Fibroblast of skin of right quadriceps (primary cell): ENCODE measurements at regions not wholly inside any gene's neighbourhood (a gene's known extent, or its start where the extent isn't known, plus 50 kb on each side); places are given as distances from the start of the nearest gene placed in this dataset.

Experiments used
- DNase-seq: peaks from one replicate; pipeline ENCODE4 v3.0.0-alpha.2; 2013

DNA sequence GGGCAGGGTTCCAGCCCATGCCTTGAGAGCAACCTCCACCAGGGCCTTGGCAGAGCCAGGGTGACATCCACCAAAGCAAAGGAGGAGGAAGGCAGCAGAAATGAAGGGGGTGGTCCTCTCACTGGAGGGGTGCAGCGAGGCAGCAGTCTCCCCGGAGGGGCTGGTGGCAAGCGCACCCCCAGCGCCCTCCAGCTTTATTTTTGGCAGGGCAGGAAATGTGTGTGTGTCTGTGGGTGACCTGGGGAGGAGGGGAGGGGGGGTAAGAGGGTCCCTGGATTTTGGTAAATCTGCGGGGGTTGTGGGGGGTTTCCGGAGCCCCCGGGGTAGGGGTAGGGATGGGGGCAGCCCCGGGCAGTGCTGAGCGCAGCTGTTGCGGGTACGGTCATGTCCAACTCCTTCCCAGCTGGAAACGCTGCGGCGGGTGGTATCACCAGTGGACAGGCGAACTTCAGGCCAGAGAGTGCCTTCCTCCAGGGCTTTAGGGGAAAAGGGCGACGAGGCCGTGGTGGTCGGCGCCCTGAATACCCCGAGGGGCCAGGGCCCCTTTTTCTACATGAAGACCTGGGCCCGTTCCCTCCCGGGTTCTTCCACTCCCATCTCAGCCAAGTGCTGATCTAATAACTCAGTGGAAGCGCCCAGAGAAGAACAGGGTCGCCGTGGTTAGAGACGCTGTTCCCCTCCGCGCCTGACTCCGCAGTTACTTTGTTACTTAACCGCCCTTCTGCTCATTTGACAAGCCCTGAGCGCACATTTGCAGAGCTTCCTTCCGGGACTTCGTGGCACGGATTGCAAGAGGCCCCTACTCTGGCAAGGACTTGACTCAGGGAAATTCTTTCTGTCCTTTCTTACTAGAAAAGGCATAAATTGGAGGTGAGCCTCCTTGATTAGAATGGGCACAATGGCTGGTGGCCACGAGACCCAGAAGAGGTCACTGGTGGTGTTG lies 55.2 kb downstream of the FOS start:
- DNase-seq = no peak

DNA sequence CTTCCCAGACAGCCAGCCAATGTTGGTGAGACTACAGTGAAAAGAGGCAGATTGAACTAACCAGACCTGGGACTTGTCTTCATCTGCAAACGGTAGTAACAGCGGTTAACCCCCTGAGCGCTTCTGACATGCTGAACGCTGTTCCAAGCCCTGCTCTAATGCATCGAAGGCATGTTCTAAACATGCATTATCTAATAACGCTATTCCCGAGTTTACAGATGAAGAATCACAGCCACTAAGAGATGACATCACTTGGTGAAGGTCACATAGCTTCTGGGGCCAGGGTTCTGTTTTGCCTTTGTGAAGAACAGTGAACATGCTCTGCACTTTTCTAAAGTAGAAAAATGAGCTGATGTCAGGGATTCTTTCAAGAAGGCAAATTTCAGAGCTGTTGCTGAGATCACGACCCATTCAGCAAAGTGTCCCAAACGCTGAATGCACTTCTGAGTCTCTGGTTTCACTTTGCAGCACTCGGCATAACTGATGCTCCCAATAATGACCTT lies 56.0 kb downstream of the FOS start:
- no peak for DNase-seq

DNA sequence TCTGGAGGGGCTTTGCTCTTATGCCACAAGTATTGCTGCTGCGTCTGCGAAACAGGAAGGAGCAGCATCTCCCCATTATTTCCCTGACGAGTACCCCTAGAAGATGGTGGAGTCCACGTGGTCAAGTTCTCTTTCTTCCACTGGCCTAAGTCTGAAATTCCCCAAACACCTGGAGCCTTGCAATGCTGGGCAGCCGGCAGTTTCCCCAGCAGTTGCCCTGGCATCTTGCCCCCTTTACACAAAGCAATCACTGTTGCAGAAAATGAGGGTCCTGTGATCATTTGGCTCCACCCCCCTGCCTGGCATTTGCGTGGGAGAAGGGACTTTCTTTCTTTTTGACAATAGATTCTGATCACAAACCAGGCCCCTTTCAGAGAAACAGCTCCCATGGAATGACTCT lies 56.9 kb downstream of the FOS start:
- no peak for DNase-seq

DNA sequence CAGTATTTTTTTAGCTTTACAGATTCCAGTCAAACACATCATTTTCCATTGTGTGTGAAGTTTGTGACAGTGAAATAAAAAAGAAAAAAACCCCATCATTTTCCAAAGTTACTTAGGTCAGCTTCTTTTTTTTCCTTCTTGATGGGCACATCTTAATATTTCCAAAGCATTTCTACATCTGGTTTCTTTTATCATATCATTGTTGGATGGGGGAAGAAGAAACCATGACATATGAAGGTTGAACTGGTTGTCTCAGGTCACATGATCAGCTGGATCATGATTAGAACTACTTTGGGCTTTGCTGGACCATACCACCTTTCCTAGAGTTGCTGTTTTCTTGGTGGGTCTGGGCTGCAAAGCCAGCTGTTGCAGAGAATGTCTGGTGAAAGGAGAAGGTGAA lies 59.8 kb downstream of the FOS start:
- no peak for DNase-seq

DNA sequence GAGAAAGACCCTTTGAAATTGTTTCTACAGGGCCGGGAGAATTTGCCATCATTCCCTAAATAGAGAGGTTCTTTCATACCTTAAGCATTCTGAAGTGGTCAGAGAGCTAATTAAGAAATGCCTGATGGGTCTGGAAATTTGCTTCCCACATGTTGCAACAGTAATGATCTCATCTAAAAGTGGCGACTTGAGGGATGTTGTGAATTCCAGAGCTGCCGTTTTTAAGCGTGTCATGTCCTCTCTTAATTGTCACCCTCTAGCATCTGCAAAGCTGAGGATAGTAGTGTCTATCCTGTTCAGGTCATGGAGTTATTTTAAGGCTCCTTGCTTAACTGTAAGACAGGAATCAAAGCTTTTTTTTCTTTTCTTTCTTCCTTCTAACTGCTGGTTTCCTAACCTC lies 60.4 kb downstream of the FOS start:
- DNase-seq = peak; percentile 79

DNA sequence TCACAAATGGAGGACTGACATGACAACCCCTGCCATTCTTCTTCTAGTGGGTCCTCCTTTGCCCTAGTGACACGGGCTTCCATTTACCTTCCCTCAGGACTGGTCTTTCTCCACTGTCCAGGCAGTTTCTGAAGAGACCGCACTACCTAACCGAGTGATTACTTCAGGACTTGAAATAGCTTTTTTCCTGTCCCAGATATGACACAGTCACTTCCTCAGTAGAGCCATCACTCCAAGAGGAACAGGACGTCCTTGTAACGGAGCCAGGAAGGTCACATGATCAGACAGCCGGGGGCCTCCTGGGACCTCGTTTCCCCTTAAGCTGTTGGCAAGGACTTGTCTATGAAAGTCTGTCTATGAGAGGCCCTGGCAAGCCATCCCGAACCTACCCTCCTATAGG lies 62.3 kb downstream of the FOS start:
- DNase-seq = peak; percentile 8

DNA sequence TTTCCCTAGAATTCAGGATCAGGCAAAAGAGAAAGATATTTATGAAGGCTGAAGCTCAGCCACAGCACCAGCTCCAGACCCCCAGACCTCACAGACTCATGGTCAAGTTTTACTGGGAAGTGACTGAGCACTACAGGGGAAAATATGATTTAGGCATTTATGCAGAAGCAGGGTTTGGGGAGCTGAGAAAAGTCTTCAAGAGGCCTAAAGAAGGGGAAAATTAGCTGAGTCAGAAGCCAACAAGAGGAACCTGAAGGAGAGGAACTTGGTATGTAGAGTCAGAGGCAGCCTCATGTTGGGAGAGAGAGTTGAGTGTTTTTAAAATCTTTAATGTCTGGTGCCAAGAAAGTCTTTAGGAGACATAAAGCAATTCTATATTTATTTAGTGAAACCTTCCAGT lies 63.0 kb downstream of the FOS start:
- DNase-seq = no peak

DNA sequence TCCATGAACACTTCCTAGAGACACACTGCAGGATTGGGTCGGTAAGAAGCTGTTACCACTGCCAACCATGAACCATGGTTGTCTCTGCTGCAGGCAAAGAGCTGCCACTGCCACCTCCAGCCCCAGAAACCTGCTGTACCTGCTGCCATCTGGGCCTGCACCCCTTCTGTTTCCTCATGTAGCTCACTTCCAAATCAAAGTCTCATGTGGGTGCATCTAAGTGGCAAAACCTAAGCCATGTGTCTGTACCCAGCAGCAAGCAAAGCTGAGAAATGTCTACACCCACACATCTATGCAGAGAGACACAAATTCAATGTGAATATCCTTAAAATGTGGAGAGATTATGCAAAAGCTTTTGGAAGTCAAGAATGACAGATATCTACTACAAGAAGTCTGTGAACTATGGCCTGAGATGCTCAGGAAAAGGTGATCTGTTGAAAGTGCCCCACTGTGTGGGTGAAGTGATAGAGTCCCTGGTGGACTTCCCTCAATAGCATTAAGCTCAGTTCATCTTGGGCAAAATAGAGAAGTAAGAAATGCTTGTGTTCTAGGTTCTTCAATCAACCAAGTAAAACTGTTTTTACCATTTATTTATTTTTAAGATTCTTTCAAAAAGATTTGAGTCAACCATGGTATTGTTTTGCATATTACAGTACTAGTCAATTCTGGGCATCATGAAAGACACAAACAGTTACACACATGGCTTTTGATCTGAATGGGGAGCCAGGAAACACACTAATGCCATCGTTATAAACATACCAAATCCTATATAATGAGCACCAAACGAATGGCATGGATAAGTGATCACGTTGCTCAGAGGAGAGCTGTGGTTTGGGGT lies 64.4 kb downstream of the FOS start:
- no peak for DNase-seq

DNA sequence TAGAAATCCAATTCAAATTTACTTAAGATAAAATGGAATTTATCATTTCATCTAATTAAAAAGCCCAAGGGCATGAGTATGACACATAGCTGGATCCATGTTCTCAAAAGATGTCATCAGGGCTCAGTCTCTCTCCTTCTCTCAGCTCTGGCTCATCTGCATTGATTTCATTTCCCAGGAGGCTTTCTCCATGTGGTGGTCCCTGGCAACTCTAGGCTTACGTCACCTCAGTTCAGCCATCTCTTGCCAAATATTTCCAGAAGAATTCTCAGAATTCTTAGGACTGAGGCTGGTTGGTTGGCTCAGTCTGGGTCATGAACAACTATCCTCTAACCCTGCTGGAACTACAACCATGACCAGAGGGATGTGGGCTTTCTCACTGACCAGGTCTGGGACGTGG lies 65.3 kb downstream of the FOS start:
- DNase-seq = peak; percentile 55

DNA sequence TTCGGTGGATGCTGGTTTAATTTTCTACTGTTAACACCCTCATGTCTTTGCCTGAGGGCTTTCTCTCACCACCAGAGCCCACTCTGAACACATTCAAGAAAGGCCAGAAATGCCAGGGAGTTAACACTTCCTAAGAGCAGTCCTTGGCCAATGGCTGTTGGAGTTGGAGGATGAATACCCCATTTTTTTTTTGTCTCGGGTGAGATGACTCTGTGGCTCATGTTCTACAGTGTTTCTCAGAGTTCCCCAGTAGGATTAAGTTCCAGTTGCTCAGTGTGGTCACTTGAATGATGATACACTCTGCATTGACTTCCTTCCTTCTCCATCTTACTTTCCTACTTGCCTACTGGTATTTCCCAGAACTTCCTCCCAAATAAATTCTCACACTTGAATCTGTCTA lies 65.8 kb downstream of the FOS start:
- DNase-seq = no peak

DNA sequence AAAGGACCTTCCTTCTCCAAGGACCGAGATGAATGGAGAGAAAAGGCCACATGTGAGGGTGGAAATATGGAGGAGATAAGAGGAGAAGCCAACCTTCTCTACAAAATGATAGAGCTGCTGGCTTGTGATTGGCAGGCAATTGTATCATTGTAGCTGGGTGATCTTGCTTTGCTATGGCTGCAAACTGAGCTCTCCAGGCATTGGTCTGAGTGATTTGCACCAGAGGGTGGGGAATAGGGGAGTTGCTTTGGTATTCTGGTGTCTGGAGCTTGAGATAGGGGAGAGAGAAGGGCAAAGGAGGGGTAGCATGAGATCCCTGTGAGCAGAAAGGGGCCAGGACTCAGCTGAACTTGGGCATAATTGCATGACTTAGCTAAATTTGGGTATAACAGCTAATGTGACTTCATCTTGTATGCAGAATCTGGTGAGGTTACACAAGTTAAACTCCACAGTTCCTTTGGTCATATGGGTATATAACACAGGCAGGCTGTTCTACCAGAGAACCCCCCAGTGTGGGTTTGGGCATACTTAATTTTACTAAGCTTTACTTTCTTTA lies 72.0 kb downstream of the FOS start:
- no peak for DNase-seq

DNA sequence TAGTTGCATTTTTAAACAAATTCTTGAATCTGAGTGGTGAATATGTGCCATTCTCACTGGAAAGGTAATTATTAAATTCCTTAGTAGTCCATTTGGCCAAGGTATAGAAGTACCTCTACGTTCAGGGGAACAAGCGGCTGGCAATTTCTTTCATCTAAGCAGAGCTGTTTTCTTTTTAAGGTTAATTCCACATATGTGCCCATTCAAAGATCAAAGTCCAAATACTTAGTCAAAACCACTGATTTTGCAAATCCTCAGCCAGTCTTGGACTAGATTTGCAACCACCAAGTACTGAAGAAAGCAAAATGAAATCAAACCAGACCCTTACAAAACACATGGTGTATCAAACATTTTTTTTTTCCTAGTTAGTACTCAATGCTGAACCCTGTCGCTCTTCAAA lies 68.7 kb upstream of the JDP2 start:
- DNase-seq = no peak

DNA sequence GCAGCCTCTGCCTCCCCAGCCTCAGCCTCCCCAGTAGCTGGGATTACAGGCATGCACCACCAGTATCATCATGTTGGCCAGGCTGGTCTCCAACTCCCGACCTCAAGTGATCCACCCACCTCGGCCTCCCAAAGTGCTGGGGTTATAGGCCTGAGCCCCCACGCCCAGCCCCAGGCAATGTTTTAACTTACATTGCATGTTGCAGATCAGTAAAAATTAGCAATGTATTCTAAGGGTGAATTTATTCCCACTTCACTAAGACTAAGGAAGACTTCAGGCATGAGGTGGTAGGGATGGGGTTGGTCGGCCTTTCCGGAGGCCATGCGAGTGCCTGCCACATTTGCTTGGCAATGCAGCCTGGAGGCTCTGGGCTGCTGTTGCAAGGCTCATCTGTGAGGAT lies 66.8 kb upstream of the JDP2 start:
- DNase-seq = no peak

DNA sequence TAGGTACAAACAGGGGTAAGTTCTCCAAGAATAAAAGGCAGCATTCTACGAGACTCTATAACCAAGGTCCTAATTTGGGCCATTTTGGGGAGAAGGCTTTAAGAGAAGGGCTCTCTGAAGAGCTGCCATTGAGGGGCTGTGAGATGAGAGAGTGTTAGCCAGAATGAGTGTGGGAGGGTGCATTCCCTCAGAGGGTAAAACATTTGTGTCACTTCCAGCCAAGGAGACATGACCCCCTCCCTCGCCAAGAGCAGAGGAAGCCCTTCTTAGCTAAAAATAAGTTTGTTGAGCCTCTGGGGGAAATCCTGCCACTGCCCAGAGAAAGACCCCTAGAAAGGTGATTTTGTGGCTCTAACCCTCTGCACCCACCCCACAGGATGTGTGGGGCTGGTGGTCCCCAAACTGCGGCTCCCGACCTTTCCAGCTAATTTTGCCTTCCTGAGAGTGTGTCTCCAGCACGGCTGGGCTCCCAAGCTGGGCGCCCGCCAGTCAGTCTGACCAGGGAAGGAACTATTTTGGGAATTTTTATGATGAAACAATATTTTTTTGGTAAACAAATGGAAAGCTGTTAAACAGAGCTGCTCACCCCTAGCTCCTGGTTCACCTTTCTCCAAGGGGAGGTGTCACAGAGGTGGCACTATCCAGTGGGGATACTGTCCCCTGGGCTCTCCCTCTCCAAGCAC lies 65.9 kb upstream of the JDP2 start:
- no peak for DNase-seq

DNA sequence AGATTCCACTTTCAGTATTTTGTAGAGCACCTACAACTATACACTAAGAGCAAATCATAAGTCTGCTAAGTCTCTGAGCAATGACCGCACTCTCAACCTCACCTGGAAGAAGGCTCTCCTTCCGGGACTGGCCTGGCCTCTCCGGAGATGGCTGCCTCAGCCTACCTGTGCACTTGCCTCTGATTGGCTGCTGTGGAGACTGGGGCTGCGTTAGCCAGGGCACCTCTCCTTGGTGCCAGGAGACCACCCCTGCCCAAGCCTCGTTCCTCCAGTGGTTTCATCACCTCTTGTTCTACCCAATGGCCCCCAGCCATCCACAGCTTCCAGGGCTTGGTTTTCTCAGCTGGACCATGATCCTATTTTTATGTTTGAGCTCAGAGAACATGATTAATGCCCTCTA lies 64.7 kb upstream of the JDP2 start:
- no peak for DNase-seq

DNA sequence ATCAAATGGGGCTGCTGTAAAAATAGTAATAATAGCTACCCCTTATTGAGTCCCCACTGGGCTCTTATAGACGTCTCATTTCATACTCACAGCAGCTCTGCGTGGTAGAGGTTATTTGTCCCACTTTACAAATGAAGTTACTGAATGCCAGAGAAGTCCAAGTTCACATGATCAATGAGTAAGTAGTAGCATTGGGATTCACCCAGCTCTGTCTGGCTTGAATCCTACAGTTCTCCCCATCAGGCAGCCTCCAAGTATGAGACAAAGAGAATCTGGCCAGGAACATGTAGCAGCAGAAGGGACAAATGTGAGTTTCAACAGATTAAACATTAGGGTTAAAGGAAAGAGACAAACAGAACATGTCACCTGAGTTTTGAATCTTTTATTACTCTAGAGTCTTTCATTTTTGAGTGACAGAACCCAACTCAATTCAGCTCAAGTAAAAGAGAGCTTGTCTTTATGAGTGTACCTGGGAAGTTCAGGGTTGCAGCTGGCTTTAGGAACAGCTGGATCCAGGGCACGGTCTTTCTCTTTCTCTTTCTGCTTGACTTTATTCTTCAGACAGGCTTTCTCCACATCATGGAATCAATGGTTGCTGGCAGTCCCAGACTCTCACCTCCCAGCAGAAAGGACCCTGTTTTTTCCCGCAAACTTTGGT lies 64.1 kb upstream of the JDP2 start:
- no peak for DNase-seq

DNA sequence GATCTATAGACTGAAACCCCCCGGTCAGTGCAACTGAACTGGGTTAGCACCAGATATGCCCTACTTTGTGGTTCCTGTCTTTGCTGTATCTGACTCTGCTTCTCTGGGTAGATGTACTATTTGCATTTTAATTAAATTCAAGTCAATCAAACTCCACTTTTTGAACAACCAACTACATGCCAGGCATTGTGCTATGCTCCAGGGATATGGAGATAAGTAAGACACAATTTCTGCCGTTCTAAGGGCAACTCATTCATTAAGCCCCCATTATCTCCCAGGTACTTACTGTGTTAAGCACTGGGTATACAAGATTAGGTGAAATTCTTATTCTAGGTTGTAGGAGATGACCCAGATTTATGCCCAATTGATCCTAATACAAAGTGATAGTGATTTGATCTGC lies 62.7 kb upstream of the JDP2 start:
- DNase-seq = no peak

DNA sequence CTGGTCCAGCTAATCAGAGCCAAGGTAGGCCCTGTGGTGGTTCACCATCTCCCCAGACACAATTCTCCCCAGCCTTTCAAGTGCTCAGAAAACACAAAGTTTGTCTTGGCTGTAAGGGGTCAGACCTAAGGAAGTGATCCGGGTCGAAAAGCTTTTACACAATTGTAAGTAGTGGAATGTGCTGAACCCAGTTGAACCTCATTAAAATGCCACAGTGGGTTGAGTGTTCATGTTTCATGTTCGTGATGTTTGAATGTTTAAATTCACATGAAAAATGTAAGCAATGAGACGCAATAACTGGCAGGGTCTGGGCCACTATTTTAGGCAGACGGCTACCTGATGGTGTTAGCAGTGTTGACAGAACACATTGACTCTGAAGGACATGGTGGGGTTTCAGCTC lies 60.9 kb upstream of the JDP2 start:
- DNase-seq = no peak

DNA sequence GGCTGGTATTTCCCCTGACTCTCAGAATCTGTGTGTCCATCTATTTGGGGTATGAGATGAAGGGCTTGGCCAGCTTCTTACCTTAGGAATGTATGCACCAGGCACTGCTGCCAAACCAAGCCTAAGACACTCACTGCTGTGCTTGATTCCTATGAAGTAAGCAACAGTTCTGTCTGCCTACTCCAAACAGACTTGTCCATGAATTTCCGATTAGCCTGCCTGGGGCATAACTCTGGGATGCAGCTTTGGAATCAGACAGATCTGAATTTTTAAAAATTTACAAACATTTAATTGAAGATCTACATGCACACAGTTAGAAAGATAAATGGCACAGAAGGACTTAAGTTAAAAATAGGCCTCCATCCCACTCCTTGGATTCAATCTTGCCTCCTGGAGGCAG lies 59.5 kb upstream of the JDP2 start:
- DNase-seq = no peak

DNA sequence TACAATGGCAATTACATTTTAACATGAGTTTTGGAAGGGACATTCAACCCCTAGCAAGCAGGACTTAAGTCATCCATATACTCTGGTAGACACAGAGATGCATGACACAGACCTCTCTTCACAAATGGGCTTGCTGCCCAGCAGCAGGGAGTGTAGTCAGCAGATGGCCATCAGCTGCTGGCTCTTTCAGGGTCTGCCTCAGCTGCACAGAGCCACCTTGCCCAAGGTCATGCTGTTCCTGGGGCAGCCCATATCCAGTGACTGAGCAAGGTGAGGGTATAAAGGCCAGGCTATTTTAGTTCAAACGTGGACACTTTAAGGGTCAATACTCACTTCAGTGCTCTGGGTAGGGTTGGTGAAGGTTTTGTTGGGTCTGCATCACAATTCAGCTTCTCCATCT lies 58.3 kb upstream of the JDP2 start:
- no peak for DNase-seq

DNA sequence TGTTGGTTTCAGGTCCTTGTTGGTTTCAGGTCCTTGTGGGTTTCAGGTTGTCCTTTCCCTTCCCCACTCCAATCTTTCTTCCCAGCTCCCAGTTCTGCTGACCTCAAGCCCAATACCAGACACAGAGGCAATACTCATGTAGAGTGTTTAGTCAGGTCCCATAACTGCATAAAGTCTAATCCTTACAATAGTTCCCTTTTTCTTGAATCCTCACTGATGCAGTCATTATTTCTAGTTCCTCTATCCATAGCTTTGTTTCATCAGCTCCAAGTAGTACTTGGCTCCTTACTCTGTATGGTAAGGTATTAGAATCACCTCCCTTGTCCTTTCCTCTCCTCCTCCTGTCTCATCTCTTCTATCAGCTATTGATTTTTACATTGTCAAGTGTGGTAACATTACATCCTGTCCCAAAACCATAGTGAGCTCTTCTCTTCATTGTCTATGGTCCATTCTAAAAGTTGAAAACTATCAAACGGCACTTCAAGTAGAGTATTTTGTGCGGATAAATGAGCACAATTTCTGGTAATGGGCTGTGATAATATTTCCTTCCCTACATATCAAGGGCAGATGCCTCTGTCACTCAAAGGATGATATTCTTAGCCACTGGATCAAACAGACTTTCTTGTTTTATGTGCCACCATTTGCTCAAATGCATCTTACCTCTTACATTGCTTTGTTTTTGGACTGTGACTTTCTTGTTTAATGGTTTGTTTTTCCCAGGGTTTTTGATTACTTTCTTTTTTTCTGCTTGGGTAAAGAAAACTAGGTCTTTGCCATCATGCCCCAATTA lies 57.2 kb upstream of the JDP2 start:
- DNase-seq = no peak

DNA sequence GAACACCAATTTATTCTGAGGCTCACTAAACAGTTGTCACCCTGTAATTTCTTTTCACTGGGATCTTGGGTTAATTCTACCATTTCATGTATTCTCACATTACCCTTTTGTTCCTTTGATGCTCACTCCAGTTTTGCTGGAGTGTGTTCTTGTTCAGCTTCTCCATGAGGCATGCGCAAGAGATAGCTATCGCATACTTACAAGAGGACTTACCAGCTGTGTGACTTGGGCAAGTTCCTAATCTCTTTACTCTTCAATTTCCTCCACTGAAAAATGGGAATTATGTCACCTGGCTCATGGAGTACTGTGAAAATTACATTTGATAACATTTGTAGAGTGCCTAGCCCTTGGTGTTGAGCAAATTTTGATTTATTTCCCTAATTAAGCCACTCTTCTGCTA lies 56.5 kb upstream of the JDP2 start:
- no peak for DNase-seq
